ENCODE measurements at regions not wholly inside any gene's neighbourhood (a gene's known extent, or its start where the extent isn't known, plus 50 kb on each side); places are given as distances from the start of the nearest gene placed in this dataset.
"Not testable (repeated sequence)": the region's sequence is repeated elsewhere in the genome, so short reads cannot be mapped to it uniquely, and the experiment has no call there.

DNA sequence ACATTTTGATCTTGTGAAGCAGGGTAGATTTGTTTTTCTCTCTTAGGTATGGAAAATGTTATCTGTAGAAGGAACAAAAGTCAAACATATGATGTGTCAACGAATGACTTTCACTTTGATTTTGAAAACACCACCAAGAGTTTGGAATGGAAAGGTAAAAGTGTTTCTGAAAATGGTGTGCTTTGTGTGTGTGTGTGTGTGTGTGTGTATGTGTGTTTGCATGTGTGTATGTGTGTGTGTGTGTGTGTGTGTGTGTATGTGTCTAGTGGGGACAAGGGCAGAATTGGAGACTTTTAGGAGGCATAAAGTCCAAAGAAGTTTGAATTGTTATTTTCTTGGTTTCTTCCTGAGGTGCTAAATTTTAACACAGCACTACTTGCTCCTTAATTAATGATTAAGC, 115.4 kb upstream of the PRKCQ start:
- DNase-seq (ENCODE audit: low read depth): no peak

GRCh38 chr10:6694447-6695140, 114.5 kb upstream of the PRKCQ start:
- DNase-seq (ENCODE audit: low read depth): no peak

- no peak for DNase-seq (ENCODE audit: low read depth)
Observed at GRCh38 chr10:6692856-6693255, 112.8 kb upstream of the PRKCQ start.

DNA sequence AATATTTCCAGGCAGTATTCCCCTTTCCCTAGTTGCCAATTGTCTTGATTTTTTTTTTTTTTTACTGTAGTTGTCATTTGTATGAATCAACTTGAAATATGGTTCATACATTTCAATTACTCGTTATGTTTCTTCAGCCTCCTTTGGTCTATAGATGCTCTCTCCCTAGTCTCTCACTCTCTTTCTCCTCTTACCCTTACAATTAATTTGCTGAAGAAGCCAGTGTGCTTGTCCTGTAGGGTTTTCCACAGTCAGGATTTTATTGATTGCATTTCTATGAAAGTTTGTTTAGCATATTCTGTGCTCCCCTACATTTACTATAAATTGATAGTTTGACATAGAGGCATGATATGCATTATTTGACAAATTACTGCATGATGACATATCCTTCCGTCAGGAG, 112.0 kb upstream of the PRKCQ start:
- DNase-seq (ENCODE audit: low read depth): no peak

DNA sequence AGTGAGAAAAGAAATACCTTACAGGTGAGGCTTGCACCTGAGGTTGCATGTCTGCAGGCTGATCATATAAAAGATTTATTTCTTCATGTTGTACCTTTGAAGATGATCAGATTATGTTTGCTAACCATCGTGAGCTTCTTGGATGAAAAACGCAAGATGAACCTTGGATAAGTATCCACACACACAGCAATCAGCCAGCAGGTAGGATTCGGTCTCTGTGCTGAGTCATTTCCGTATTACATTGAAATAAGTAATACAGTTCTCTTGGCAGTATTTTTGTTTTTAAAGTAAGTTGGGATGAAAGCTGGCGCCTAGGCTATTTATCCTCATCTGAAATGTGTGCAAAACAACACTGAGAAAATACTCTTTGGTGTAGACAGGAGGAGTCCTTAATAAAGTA, 109.0 kb upstream of the PRKCQ start:
- no peak for DNase-seq (ENCODE audit: low read depth)

- no peak for DNase-seq (ENCODE audit: low read depth)
Observed at GRCh38 chr10:6680735-6681134, 100.7 kb upstream of the PRKCQ start.

DNA sequence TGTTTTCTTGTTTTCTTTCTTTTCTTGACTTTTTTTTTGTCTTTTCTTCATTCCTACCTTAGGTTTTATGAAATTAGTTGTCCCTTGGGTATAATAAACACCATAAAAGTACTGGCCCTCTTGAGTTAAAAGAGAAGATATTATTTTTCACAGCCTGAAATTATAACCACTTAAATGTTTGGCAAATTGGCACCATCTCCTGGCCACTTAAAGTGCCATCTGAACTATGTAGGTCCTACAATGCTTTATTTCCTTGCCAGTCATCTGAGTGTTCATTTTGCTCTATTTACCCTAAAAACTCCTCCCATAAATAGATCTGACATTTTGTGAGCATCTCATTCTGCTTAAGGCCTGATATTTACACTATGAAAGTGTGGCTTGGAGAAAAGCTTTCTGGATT, 98.9 kb upstream of the PRKCQ start:
- no peak for DNase-seq (ENCODE audit: low read depth)

- DNase-seq (ENCODE audit: low read depth): no peak
Observed at GRCh38 chr10:6678211-6678803, 98.2 kb upstream of the PRKCQ start.

DNA sequence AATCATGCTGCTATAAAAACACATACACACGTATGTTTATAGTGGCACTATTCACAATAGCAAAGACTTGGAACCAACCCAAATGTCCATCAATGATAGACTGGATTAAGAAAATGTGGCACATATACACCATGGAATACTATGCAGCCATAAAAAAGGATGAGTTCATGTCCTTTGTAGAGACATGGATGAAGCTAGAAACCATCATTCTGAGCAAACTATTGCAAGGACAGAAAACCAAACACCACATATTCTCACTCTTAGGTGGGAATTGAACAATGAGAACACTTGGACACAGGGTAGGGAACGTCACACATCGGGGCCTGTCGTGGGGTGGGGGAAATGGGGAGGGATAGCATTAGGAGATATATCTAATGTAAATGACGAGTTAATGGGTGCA, 97.1 kb upstream of the PRKCQ start:
- not testable (repeated sequence) for DNase-seq (ENCODE audit: low read depth)

GRCh38 chr10:6674291-6674690, 94.2 kb upstream of the PRKCQ start:
- peak; percentile 28 for DNase-seq (ENCODE audit: low read depth)

GRCh38 chr10:6671976-6672375, 91.9 kb upstream of the PRKCQ start:
- no peak for DNase-seq (ENCODE audit: low read depth)

- DNase-seq (ENCODE audit: low read depth): peak; percentile 55
Observed at GRCh38 chr10:6669269-6669859, 89.3 kb upstream of the PRKCQ start.

- DNase-seq (ENCODE audit: low read depth): peak; percentile 54
Observed at GRCh38 chr10:6667679-6668270, 87.7 kb upstream of the PRKCQ start.

DNA sequence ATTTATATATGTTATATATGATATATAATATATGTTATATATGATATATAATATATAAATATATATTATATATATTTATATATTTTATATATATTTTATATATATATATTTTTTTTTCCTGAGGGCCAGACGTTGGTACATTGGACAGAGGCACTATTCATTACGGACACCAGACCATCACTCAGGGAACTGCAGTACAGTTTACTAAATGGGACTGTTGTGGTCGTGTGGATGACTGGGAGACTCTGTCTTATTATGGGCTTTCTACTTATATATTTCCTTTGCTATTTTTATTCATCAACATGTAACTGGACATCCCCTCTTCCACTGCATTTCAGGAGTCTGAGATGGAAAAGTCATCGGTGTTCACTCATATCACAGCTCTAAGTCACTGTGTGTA, 87.1 kb upstream of the PRKCQ start:
- no peak for DNase-seq (ENCODE audit: low read depth)

DNA sequence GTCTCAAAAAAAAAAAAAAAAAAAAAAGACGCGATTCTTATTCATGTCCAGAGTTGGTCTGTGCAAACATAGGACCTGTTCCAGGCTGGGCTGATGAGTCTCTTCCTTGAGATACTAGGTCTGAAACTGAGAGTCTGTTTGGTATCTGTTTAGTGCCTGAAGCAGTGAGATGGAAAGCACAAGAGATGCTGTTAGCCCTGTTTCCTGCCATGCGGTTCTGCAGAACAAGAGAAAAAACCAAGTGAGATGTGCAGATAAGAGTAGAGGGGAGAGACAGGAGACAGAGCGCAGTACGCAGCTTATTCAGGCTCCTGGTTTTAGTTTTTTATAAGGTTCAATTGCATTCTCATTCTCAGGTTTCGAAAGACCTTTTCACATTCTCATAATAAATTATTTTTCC, 85.8 kb upstream of the PRKCQ start:
- DNase-seq (ENCODE audit: low read depth): no peak

DNA sequence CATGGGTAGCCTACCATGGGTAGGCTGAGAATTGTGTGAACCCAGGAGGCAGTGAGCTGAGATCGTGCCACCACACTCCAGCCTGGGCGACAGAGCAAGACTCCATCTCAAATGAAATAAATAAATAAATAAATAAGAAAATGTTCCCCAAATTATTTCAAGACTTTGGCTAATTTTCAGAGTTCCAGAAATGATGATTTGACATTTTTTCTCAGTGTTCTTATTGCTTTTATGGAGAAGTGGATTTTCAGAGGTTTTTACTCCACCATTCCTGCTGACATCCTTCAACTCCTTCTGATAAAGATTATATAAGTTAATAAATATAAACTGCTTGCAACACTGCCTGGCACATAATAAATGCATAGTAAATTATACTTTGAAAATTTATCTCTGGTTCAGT, 80.4 kb upstream of the PRKCQ start:
- no peak for DNase-seq (ENCODE audit: low read depth)

GRCh38 chr10:6659451-6659850, 79.4 kb upstream of the PRKCQ start:
- DNase-seq (ENCODE audit: low read depth): no peak

DNA sequence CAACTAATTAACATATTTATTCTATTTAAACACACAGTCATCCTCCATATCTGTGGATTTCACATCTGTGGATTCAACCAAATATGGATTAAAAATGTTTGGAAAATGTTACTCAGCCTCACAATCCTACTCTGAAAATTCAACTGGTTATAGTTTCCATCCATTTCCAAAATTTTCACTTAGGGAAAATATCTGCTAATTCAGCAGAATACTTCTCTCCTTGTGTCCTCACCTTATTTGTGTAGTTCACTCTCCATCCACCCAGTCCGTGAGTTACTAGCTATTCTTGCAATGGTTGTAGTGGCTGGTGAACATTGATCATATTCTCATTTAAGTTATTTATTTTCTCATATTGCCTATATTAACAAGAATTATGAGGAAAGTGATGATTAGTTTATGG, 77.6 kb upstream of the PRKCQ start:
- DNase-seq (ENCODE audit: low read depth): no peak

GRCh38 chr10:6657196-6657595, 77.1 kb upstream of the PRKCQ start:
- no peak for DNase-seq (ENCODE audit: low read depth)

GRCh38 chr10:6654571-6654970, 74.5 kb upstream of the PRKCQ start:
- no peak for DNase-seq (ENCODE audit: low read depth)

GRCh38 chr10:6650586-6650985, 70.5 kb upstream of the PRKCQ start:
- no peak for DNase-seq (ENCODE audit: low read depth)

GRCh38 chr10:6649903-6650302, 69.8 kb upstream of the PRKCQ start:
- DNase-seq (ENCODE audit: low read depth): no peak
